ENCODE measurements at regions not wholly inside any gene's neighbourhood (a gene's known extent, or its start where the extent isn't known, plus 50 kb on each side); places are given as distances from the start of the nearest gene placed in this dataset.

DNA sequence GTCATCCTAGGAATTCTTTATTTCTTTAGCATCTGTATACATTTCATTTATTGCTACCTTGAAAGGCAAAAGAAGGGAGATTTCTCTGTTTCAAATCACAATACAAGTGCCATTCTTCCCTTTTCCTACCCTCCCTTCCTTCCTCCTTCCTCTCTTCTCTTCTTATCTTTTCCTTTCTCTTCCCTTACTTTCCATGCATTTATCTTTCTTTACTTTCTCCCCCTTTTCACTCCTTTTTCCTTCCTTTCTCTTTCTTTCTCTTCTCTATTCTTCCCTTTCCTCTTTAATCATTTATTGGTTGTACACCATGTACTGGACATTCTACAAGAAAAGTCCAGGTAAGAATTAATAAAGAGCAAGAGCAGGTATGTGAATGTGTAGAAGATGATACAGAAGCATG is 251.0 kb upstream of the PEX5L start:
- H3K4me3 ChIP-seq, result no peak overlapping the region
- no peak for TF ChIP-seq POLR2AphosphoS5 (IDR thresholded peaks at IDR 0.05)
- no peak for TF ChIP-seq POLR2A (IDR thresholded peaks at IDR 0.05)
- TF ChIP-seq, protein P1, sequence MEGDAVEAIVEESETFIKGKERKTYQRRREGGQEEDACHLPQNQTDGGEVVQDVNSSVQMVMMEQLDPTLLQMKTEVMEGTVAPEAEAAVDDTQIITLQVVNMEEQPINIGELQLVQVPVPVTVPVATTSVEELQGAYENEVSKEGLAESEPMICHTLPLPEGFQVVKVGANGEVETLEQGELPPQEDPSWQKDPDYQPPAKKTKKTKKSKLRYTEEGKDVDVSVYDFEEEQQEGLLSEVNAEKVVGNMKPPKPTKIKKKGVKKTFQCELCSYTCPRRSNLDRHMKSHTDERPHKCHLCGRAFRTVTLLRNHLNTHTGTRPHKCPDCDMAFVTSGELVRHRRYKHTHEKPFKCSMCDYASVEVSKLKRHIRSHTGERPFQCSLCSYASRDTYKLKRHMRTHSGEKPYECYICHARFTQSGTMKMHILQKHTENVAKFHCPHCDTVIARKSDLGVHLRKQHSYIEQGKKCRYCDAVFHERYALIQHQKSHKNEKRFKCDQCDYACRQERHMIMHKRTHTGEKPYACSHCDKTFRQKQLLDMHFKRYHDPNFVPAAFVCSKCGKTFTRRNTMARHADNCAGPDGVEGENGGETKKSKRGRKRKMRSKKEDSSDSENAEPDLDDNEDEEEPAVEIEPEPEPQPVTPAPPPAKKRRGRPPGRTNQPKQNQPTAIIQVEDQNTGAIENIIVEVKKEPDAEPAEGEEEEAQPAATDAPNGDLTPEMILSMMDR (IDR thresholded peaks at IDR 0.05), result no peak
- TF ChIP-seq EP300 (IDR thresholded peaks at IDR 0.05), result no peak
- no peaks in the 10 kb centered on the region for H3K4me1 ChIP-seq
- H3K27ac ChIP-seq, result no peak overlapping the region
- no peaks in the 10 kb centered on the region for H3K9me3 ChIP-seq
- DNase-seq (ENCODE audit: low spot score in 2 of 2), result no peak
- H3K36me3 ChIP-seq, result no peaks in the 10 kb centered on the region
- no peaks in the 10 kb centered on the region for H3K27me3 ChIP-seq

DNA sequence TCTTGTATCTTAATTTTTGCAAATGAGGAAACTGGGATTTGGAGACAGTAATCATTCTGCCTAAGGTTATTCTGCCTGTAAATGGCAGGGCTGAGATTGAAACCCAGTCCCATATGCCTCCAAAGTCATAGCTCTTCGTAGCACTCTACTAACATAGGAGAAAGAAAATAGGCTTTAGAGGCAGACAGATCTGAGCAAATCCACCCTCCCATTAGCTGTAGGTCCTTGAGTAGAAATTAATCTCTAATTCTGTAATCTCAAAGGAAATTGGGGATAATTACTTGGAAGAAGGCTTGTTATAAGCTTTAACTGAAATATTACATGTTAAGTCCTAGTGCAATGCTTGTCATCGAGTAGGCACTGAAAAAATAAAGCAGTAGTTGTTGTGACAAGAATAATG is 252.1 kb upstream of the PEX5L start:
- TF ChIP-seq POLR2A (IDR thresholded peaks at IDR 0.05) (no peak), POLR2AphosphoS5 (IDR thresholded peaks at IDR 0.05) (no peak), EP300 (IDR thresholded peaks at IDR 0.05) (no peak)
- TF ChIP-seq, protein P1 (IDR thresholded peaks at IDR 0.05), result no peak
- no peaks in the 10 kb centered on the region for H3K27me3 ChIP-seq
- no peak overlapping the region for H3K4me3 ChIP-seq
- WGBS, result 83% methylated on average over 2 of the region's 2 CpGs
- H3K36me3 ChIP-seq, result no peaks in the 10 kb centered on the region
- no peaks in the 10 kb centered on the region for H3K9me3 ChIP-seq
- no peak for DNase-seq (ENCODE audit: low spot score in 2 of 2)
- no peaks in the 10 kb centered on the region for H3K4me1 ChIP-seq
- no peak overlapping the region for H3K27ac ChIP-seq

DNA sequence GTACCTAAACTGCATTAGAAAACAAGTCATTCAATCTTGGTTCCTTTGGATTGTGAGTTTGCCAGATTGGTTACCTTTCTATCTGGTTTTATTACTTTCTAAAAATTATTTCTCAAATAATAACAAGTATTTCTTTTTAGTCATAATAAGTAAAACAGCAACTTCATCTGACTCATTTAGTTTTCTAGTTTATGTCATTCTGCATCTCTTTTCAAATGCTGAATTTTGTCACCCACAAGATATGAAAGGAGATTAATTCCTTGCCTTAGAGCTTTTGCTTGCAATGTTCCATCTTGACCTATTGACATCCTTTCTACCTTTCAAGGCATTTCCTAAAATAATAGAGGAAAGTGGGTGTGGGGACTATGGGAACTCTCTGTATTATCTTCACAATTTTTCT is 253.6 kb upstream of the PEX5L start:
- Histone ChIP-seq H3K27me3 (no peaks in the 10 kb centered on the region), H3K4me1 (no peaks in the 10 kb centered on the region), H3K4me3 (no peak overlapping the region), H3K27ac (no peak overlapping the region), H3K36me3 (no peaks in the 10 kb centered on the region), H3K9me3 (no peaks in the 10 kb centered on the region)
- TF ChIP-seq, protein P1 (IDR thresholded peaks at IDR 0.05), result no peak
- TF ChIP-seq POLR2AphosphoS5 (IDR thresholded peaks at IDR 0.05) (no peak), EP300 (IDR thresholded peaks at IDR 0.05) (no peak), POLR2A (IDR thresholded peaks at IDR 0.05) (no peak)
- no peak for DNase-seq (ENCODE audit: low spot score in 2 of 2)

DNA sequence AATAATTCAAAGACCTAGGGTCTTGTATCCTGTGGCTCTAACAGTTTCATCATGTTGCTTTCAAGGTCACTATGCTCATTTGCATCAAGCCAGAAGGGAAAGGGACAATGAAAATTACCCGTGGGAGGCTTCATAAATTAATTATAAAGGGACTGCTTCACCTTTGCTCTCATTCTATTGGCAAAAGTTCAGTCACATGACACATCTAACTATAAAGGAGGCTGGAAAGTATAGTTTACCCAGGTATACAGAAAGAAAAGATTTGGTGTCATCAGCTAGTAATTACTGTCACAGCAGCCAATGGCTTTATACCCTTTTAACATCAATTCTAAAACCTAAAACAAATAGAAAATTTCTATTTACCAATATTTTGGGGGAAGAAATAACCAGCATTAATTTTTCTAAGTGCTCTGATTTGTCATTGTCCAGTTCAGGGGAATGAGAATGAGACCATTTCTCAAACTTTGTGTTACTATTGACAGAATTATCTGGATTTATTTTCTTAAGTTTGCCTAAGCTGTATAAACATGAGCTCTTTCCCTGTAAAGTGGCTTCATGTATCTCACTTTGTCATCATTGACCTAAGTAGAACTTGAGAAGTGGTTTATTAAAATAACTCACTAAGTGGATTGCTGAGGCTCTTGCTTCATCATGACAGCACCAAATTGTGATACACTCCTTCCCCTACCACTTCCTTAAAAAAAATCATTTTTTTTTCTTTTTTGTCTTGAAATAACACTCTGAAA is 257.7 kb upstream of the PEX5L start:
- Histone ChIP-seq H3K27ac (no peak overlapping the region), H3K27me3 (no peaks in the 10 kb centered on the region), H3K4me1 (no peaks in the 10 kb centered on the region), H3K9me3 (no peaks in the 10 kb centered on the region), H3K4me3 (no peak overlapping the region), H3K36me3 (no peaks in the 10 kb centered on the region)
- WGBS, result 79% methylated on average over 1 of the region's 1 CpG
- no peak for TF ChIP-seq POLR2AphosphoS5 (IDR thresholded peaks at IDR 0.05)
- TF ChIP-seq, protein P1 (IDR thresholded peaks at IDR 0.05), result no peak
- no peak for TF ChIP-seq EP300 (IDR thresholded peaks at IDR 0.05)
- TF ChIP-seq POLR2A (IDR thresholded peaks at IDR 0.05), result no peak
- no peak for DNase-seq (ENCODE audit: low spot score in 2 of 2)

DNA sequence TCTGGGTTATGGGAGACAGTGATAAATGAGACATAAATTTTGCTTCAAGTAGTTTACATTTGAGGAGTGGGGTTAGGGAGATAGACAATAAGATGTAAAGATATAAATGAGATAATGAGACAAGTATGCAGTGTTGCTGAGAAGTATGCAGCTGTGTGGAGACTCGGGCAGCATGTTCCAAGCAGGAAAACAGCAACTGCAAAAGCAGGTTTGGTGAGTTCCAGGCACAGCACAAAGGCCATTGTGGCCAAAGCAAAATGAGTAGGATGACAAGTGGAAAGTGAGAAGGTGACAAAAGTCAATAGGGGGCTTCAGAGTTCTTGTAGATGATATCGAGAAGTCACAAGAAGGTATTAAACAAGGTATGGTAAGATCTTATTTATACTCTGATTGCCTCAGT is 259.1 kb upstream of the PEX5L start:
- H3K4me1 ChIP-seq, result no peaks in the 10 kb centered on the region
- H3K27me3 ChIP-seq, result no peaks in the 10 kb centered on the region
- WGBS, result 46% methylated on average over 2 of the region's 2 CpGs
- H3K27ac ChIP-seq, result no peak overlapping the region
- H3K36me3 ChIP-seq, result no peaks in the 10 kb centered on the region
- TF ChIP-seq POLR2A (IDR thresholded peaks at IDR 0.05), result no peak
- TF ChIP-seq, protein P1 (IDR thresholded peaks at IDR 0.05), result no peak
- no peak for TF ChIP-seq POLR2AphosphoS5 (IDR thresholded peaks at IDR 0.05)
- TF ChIP-seq EP300 (IDR thresholded peaks at IDR 0.05), result no peak
- DNase-seq (ENCODE audit: low spot score in 2 of 2), result no peak
- H3K9me3 ChIP-seq, result no peaks in the 10 kb centered on the region
- H3K4me3 ChIP-seq, result no peak overlapping the region

Measured in suprapubic skin (tissue), 4 donors.